ENCODE measurements at regions not wholly inside any gene's neighbourhood (a gene's known extent, or its start where the extent isn't known, plus 50 kb on each side); places are given as distances from the start of the nearest gene placed in this dataset.

GRCh38 chr6:121799574-121799973 lies 364.1 kb downstream of the GJA1 start:
- no peak for TF ChIP-seq POLR2A (IDR thresholded peaks at IDR 0.05)
- no peak for TF ChIP-seq CTCF (IDR thresholded peaks at IDR 0.05)
- no peak for TF ChIP-seq POLR2AphosphoS5 (IDR thresholded peaks at IDR 0.05)

Measured in suprapubic skin (tissue), 4 donors.